HEK293 (cell line): ENCODE measurements at regions not wholly inside any gene's neighbourhood (a gene's known extent, or its start where the extent isn't known, plus 50 kb on each side); places are given as distances from the start of the nearest gene placed in this dataset.

ENCODE experiments used
- CTCF ChIP-seq: fragments of 450-650 bp; formaldehyde crosslinking; IDR thresholded peaks from 2 replicates; pipeline ENCODE4 v1.5.1; 2016; ENCODE audit warnings: missing biosample characterization, missing genetic modification characterization
- GLI4 ChIP-seq: fragments of 450-650 bp; formaldehyde crosslinking; IDR thresholded peaks from 2 replicates; pipeline ENCODE4 v1.5.1; 2016; ENCODE audit warnings: missing biosample characterization, missing genetic modification characterization
- KLF1 ChIP-seq: fragments of 450-650 bp; formaldehyde crosslinking; IDR thresholded peaks from 2 replicates; pipeline ENCODE4 v1.5.1; 2016; ENCODE audit warnings: missing biosample characterization, missing genetic modification characterization
- PATZ1 ChIP-seq: fragments of 450-650 bp; formaldehyde crosslinking; IDR thresholded peaks from 2 replicates; pipeline ENCODE4 v1.5.1; 2016; ENCODE audit warnings: missing biosample characterization, missing genetic modification characterization
- TCF7L2 ChIP-seq: IDR thresholded peaks from 2 replicates; pipeline ENCODE4 v1.6.1; 2011; ENCODE audit warnings: low read depth, mild to moderate bottlenecking, inconsistent platforms, low read length, moderate library complexity, borderline replicate concordance
- ZBTB44 ChIP-seq: fragments of 450-650 bp; IDR thresholded peaks from 2 replicates; pipeline ENCODE4 v1.5.1; 2018; ENCODE audit warnings: missing biosample characterization, mild to moderate bottlenecking, missing genetic modification characterization

GRCh38 chr17:72463287-72464102 lies 342.7 kb downstream of the SOX9 start:
- TF ChIP-seq TCF7L2: no peak
- no peak for TF ChIP-seq KLF1 (tag by site-specific recombination)
- no peak for TF ChIP-seq CTCF (tag by site-specific recombination)
- no peak for TF ChIP-seq ZBTB44 (tag by site-specific recombination)
- no peak for TF ChIP-seq PATZ1 (tag by site-specific recombination)
- TF ChIP-seq GLI4 (tag by site-specific recombination): no peak
